ENCODE measurements at regions not wholly inside any gene's neighbourhood (a gene's known extent, or its start where the extent isn't known, plus 50 kb on each side); places are given as distances from the start of the nearest gene placed in this dataset.

- intact Hi-C loops (cut with DNase I) = no loop called here
- ATAC-seq (ENCODE audit: poor library complexity) (no peak), DNase-seq (no peak)
These were observed 458.9 kb upstream of the HSFY2 start for GRCh38 chrY:19232276-19232994.

- DNase-seq (no peak), ATAC-seq (ENCODE audit: poor library complexity) (no peak)
- intact Hi-C loops (cut with DNase I) = no loop called here
These were observed 447.2 kb upstream of the HSFY2 start for GRCh38 chrY:19220784-19221183.

GRCh38 chrY:19208915-19209314 lies 435.4 kb upstream of the HSFY2 start:
- intact Hi-C loops (cut with DNase I) = no loop called here
- ATAC-seq (ENCODE audit: poor library complexity) (no peak), DNase-seq (no peak)

GRCh38 chrY:19207048-19207447 lies 433.5 kb upstream of the HSFY2 start:
- intact Hi-C loops (cut with DNase I) = no loop called here
- DNase-seq (no peak), ATAC-seq (ENCODE audit: poor library complexity) (no peak)

- ATAC-seq (ENCODE audit: poor library complexity) (no peak), DNase-seq (no peak)
- intact Hi-C loops (cut with DNase I) = no loop called here
These were observed 407.3 kb upstream of the HSFY2 start for GRCh38 chrY:19180824-19181223.

- DNase-seq (no peak), ATAC-seq (ENCODE audit: poor library complexity) (no peak)
- intact Hi-C loops (cut with DNase I) = no loop called here
These were observed 394.6 kb upstream of the HSFY2 start for GRCh38 chrY:19168202-19168565.

- intact Hi-C loops (cut with DNase I) = no loop called here
These were observed 394.0 kb upstream of the HSFY2 start for GRCh38 chrY:19167319-19168201.

GRCh38 chrY:19148783-19149182 lies 375.2 kb upstream of the HSFY2 start:
- no peak for ATAC-seq (ENCODE audit: poor library complexity)
- intact Hi-C loops (cut with DNase I) = no loop called here
- DNase-seq = no peak

More at GRCh38 chrY:19167319-19168201, 394.0 kb upstream of the HSFY2 start:
- DNase-seq (no peak), ATAC-seq (ENCODE audit: poor library complexity) (no peak)

- DNase-seq (no peak), ATAC-seq (ENCODE audit: poor library complexity) (no peak)
- intact Hi-C loops (cut with DNase I) = no loop called here
These were observed 372.8 kb upstream of the HSFY2 start for GRCh38 chrY:19146296-19146695.

GRCh38 chrY:19142093-19142492 lies 368.6 kb upstream of the HSFY2 start:
- DNase-seq = no peak
- intact Hi-C loops (cut with DNase I) = no loop called here
- ATAC-seq (ENCODE audit: poor library complexity) = no peak

- intact Hi-C loops (cut with DNase I) = no loop called here
- DNase-seq (no peak), ATAC-seq (ENCODE audit: poor library complexity) (no peak)
These were observed 366.9 kb upstream of the HSFY2 start for GRCh38 chrY:19140285-19140920.

- intact Hi-C loops (cut with DNase I) = no loop called here
- ATAC-seq (ENCODE audit: poor library complexity) (no peak), DNase-seq (no peak)
These were observed 360.9 kb upstream of the HSFY2 start for GRCh38 chrY:19134426-19134825.

- DNase-seq = no peak
- ATAC-seq (ENCODE audit: poor library complexity) = no peak
- intact Hi-C loops (cut with DNase I) = no loop called here
These were observed 357.2 kb upstream of the HSFY2 start for GRCh38 chrY:19130569-19131358.

- intact Hi-C loops (cut with DNase I) = no loop called here
- ATAC-seq (ENCODE audit: poor library complexity) = no peak
- no peak for DNase-seq
These were observed 353.4 kb upstream of the HSFY2 start for GRCh38 chrY:19126889-19127288.

- intact Hi-C loops (cut with DNase I) = no loop called here
- ATAC-seq (ENCODE audit: poor library complexity) (no peak), DNase-seq (no peak)
These were observed 351.1 kb upstream of the HSFY2 start for GRCh38 chrY:19124609-19125008.

GRCh38 chrY:19122450-19122849 lies 348.9 kb upstream of the HSFY2 start:
- intact Hi-C loops (cut with DNase I) = no loop called here

GRCh38 chrY:19098349-19098748 lies 324.8 kb upstream of the HSFY2 start:
- no peak for DNase-seq
- ATAC-seq (ENCODE audit: poor library complexity) = no peak
- intact Hi-C loops (cut with DNase I) = no loop called here

More at GRCh38 chrY:19122450-19122849, 348.9 kb upstream of the HSFY2 start:
- ATAC-seq (ENCODE audit: poor library complexity) (no peak), DNase-seq (no peak)

GRCh38 chrY:19095460-19095859 lies 321.9 kb upstream of the HSFY2 start:
- no peak for DNase-seq

GRCh38 chrY:19083006-19083405 lies 309.5 kb upstream of the HSFY2 start:
- intact Hi-C loops (cut with DNase I) = no loop called here
- no peak for ATAC-seq (ENCODE audit: poor library complexity)
- DNase-seq = no peak

More at GRCh38 chrY:19095460-19095859, 321.9 kb upstream of the HSFY2 start:
- ATAC-seq (ENCODE audit: poor library complexity) = no peak
- intact Hi-C loops (cut with DNase I) = no loop called here

All from Right ventricle myocardium superior (tissue), 1 donor.